RWPE2 (cell line): ENCODE measurements at regions not wholly inside any gene's neighbourhood (a gene's known extent, or its start where the extent isn't known, plus 50 kb on each side); places are given as distances from the start of the nearest gene placed in this dataset.

Experiments used
- ATAC-seq: fragments of 200-7000 bp; cut with Tn5 transposase; 3 replicates; pipeline ENCODE4 v1.9.1; 2021; ENCODE audit warnings: low read depth
- DNase-seq: peaks from one replicate; pipeline ENCODE4 v3.0.0-alpha.2; 2020; ENCODE audit warnings: low spot score
- H3K27ac ChIP-seq: fragments of 450-650 bp; 2 replicates; pipeline ENCODE4 v1.5.1; 2017; ENCODE audit warnings: mild to moderate bottlenecking; ENCODE audit not compliant: poor library complexity, severe bottlenecking
- H3K27me3 ChIP-seq: fragments of 250-450 bp; sonication (Bioruptor Pico); 2 replicates; pipeline ENCODE4 v1.5.1; 2021; ENCODE audit warnings: mild to moderate bottlenecking, moderate library complexity; ENCODE audit not compliant: insufficient read depth, poor library complexity, severe bottlenecking
- H3K36me3 ChIP-seq: fragments of 250-450 bp; sonication (Bioruptor Pico); 2 replicates; pipeline ENCODE4 v1.5.1; 2020; ENCODE audit warnings: low read depth, mild to moderate bottlenecking, moderate library complexity
- H3K4me1 ChIP-seq: fragments of 250-450 bp; sonication (Bioruptor Pico); 2 replicates; pipeline ENCODE4 v1.5.1; 2021; ENCODE audit warnings: mild to moderate bottlenecking, moderate library complexity; ENCODE audit not compliant: insufficient read depth, poor library complexity, severe bottlenecking
- H3K4me3 ChIP-seq: fragments of 250-450 bp; sonication (Bioruptor Pico); 2 replicates; pipeline ENCODE4 v1.5.1; 2021; ENCODE audit warnings: mild to moderate bottlenecking, moderate library complexity; ENCODE audit not compliant: severe bottlenecking
- H3K9me3 ChIP-seq: fragments of 250-450 bp; sonication (Bioruptor Pico); 2 replicates; pipeline ENCODE4 v1.5.1; 2021; ENCODE audit warnings: mild to moderate bottlenecking, moderate library complexity; ENCODE audit not compliant: severe bottlenecking
- CTCF ChIP-seq: fragments of 450-650 bp; IDR thresholded peaks from one replicate; pipeline ENCODE4 v1.5.1; 2017; ENCODE audit warnings: mild to moderate bottlenecking, moderate library complexity; ENCODE audit not compliant: poor library complexity, severe bottlenecking

GRCh38 chr4:123127875-123128274 is 205.5 kb upstream of the NUDT6 start:
- TF ChIP-seq CTCF = no peak
- Histone ChIP-seq H3K27me3 (no peaks in the 10 kb centered on the region), H3K9me3 (no peaks in the 10 kb centered on the region), H3K27ac (peak overlapping the region; percentile 90), H3K4me1 (peaks cover 16% of the 10 kb centered on the region), H3K36me3 (0 out of 2 replicates have a peak, but pooled peaks cover 3% of the 10 kb centered on the region), H3K4me3 (no peak overlapping the region)
- ATAC-seq (peak; percentile 98), DNase-seq (no peak)

- no peak for TF ChIP-seq CTCF
- no peak overlapping the region for H3K27ac ChIP-seq
Observed at GRCh38 chr4:123133397-123134050, 211.1 kb upstream of the NUDT6 start.

GRCh38 chr4:123144616-123145015 is 222.2 kb upstream of the NUDT6 start:
- no peak for DNase-seq
- Histone ChIP-seq H3K36me3 (peaks cover 4% of the 10 kb centered on the region; the same call in 1 of the 2 replicates), H3K27ac (no peak overlapping the region), H3K27me3 (no peaks in the 10 kb centered on the region), H3K4me3 (no peak overlapping the region), H3K4me1 (no peaks in the 10 kb centered on the region), H3K9me3 (no peaks in the 10 kb centered on the region)
- no peak for ATAC-seq
- TF ChIP-seq CTCF = no peak

More at GRCh38 chr4:123133397-123134050, 211.1 kb upstream of the NUDT6 start:
- Histone ChIP-seq H3K4me1 (peaks cover 3% of the 10 kb centered on the region), H3K9me3 (no peaks in the 10 kb centered on the region), H3K4me3 (no peak overlapping the region), H3K36me3 (0 out of 2 replicates have a peak, but pooled peaks cover 3% of the 10 kb centered on the region), H3K27me3 (no peaks in the 10 kb centered on the region)
- ATAC-seq = no peak
- DNase-seq = no peak

GRCh38 chr4:123158576-123158975 is 236.2 kb upstream of the NUDT6 start:
- DNase-seq (no peak), ATAC-seq (peak; percentile 46; the same call in 1 of the 3 replicates)
- Histone ChIP-seq H3K27me3 (no peaks in the 10 kb centered on the region), H3K4me1 (peaks cover 7% of the 10 kb centered on the region), H3K9me3 (peaks cover 3% of the 10 kb centered on the region), H3K36me3 (no peaks in the 10 kb centered on the region), H3K27ac (no peak overlapping the region), H3K4me3 (no peak overlapping the region)
- TF ChIP-seq CTCF = no peak

GRCh38 chr4:123159479-123159878 is 237.1 kb upstream of the NUDT6 start:
- H3K4me3 ChIP-seq = no peak overlapping the region
- peaks cover 7% of the 10 kb centered on the region for H3K4me1 ChIP-seq
- H3K27me3 ChIP-seq = no peaks in the 10 kb centered on the region
- peaks cover 3% of the 10 kb centered on the region for H3K9me3 ChIP-seq
- no peak overlapping the region for H3K27ac ChIP-seq
- ATAC-seq = no peak
- H3K36me3 ChIP-seq = no peaks in the 10 kb centered on the region
- TF ChIP-seq CTCF = no peak
- DNase-seq = no peak
